ENCODE measurements at regions not wholly inside any gene's neighbourhood (a gene's known extent, or its start where the extent isn't known, plus 50 kb on each side); places are given as distances from the start of the nearest gene placed in this dataset.
A peak's percentile ranks its signal among the peaks of the same experiment; 100 is the strongest.

DNA sequence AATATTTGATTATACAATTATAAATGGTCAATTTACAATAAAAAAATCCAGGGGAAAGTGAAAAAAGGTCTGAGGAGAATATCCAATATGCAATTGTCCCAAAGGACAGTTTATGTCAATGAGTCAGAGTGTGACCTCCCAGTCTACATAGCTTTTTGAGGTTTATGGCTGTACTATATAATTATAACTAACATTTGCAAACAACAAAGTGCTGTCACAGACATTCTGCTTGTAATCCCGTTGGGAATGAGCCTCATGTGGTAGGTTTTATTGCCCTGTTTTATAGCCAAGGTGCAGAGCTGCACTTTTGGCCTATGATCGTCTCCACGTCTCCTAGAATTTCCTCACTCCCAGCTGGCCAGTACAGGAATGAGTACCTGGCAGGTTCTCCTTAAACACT lies 103.8 kb downstream of the ADSS2 start:
- DNase-seq (ENCODE audit: low spot score), result no peak

DNA sequence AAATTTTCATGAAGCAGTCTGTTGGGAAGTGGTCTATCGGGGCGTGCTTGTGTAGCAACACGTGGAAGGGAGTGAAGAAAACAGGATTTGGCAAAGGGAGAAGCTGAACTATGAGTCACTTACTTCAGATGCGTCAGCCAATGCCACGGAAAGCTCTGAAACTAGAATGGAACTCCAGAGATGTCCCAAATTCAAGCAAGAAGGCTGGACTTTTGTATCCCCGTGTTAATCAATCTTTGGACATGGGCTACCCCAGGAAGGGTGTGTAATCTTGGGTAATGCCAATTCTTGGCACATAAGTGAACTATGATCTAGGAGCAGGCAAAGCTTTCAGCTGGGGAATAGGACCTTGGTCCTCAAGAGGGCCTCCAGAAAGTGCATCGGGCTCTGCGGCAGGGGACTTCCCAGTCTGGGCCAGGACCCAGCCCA lies 102.6 kb downstream of the ADSS2 start:
- no peak for DNase-seq (ENCODE audit: low spot score)

DNA sequence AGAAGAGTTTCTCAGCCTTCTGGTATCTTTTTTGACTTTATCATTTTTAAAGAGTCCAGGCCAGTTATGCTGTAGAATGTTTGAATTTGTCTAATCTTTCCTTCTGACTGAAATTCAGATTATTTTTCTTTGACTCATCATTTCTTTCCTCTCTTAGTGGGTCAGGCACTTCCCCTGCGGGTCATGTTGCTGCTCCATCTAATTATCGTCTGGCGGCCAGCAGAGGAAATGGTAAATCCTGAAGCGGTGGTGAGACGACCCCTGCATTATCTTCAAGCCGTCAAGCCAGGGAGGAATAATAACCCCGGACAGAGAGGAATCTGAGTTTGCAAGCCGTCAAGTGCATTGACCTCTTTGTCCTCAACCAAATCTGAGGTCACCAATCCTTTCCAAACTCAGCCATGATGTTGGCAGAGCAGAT lies 102.1 kb downstream of the ADSS2 start:
- no peak for DNase-seq (ENCODE audit: low spot score)

DNA sequence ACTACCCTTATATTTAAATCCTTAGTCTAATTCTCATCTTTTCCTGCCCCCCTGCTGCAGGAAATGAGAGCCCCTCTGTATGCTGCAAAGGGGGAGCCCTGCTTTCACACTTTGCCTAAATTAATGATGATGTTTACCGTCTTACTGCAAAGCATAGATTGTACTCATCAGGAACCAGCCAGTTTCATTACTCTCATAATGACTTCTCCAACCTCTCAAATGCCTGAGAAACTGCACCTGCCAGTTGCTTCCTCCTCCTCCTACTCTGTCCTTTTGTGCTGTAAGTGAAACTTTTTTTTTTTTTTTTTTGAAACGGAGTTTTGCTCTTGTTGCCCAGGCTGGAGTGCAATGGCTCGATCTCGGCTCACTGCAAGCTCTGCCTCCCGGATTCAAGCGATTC lies 101.7 kb downstream of the ADSS2 start:
- no peak for DNase-seq (ENCODE audit: low spot score)

DNA sequence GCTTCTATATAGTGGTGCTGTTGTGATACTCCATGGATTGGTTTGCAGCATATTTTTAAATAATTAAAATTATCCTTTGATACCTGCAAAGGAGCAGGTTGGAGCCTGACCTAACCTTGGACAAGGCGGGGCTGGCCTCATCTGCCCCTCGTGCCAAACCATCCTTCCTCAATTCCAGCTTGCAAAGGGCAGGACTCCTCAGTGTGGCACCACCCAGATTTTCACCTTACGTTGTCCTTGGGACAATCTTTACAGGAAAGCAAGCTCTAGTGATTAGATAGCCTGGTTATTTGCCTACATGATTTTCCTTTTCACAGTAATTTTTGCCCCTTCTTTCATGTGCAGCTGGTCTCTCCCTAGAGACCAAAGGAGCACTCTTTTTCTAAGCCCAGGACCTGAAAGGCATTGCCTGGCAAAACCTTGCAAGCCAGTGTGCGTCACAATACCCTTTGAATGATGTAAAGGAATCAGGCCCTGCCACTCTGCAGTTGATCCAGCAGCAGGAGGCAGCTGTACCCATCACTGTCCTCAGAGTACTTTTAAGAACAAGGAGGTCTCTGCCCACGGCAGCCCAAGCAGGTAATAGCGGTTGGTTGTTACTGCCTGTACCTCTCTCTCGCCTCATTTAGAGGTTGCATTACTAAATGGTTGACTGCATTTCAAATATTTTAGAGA lies 99.4 kb downstream of the ADSS2 start:
- DNase-seq (ENCODE audit: low spot score), result peak; percentile 19

DNA sequence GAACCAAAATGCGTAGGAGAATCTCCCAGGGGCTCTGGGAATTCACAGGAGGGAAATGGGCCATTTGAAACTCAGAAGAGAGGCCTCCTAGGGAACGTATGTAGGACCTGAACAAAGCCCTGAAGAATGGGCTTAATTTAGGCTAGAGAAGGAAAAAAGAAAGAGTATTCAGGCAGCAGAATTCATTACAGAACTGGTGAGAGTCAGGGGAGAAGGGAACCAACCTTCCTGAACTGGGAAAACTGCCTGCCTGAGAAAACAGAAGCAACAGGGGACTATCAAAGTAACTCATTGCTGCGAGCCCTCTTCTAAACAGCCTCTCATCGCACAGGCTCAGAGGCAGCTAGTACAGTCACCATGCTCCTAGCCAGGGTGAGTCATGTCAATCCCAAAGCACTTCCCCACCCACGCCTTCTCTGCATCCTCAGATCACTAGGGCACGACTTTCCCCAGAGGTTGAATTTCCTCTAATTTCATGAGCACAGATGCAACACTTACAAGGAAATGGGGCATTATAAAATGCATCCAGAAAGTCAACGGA lies 98.1 kb downstream of the ADSS2 start:
- peak; percentile 71 for DNase-seq (ENCODE audit: low spot score)

DNA sequence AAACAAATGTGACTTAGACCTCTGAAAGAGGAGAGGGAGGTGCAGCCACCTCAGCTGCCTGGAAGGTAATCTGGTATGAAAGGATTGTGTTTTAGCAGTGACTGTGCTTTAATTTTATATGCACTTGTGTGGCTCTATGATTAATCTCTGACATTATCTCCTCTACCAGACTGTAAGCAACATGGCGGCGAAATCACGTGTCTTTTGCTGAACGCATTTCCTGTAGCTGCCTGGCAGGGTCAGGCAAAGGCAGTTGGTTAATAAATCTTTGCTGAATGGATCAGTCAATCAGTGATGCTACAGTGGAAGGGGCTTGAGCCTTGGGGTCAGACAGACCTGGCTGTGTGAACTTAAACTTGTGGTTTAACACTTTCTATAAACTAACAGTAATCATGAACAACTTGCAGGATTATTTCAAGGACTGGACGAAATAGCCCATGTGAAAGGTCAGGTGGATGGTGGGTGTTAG lies 96.9 kb downstream of the ADSS2 start:
- DNase-seq (ENCODE audit: low spot score), result no peak

DNA sequence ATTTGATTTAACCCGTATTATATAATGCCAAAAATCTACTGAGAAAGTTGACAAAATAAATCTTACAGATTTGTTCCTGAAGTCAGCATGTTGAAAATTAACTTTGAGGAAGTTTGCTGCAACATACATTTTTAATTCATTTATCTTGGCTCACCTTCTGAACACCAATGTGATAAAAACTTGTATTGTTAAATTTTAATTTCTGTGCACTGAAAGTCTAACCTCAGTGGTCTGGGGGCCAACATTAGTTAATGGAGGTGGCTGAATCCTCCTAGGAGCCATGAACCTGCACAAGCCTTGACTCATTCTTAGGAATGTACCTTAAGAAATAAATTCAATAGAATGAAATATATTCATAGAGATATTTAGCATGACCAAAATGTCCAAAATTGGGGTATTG lies 95.3 kb downstream of the ADSS2 start:
- DNase-seq (ENCODE audit: low spot score), result no peak
